ENCODE measurements at regions not wholly inside any gene's neighbourhood (a gene's known extent, or its start where the extent isn't known, plus 50 kb on each side); places are given as distances from the start of the nearest gene placed in this dataset.

- TF ChIP-seq CTCF (IDR thresholded peaks at IDR 0.05), result no peak
- no peak for TF ChIP-seq POLR2A (IDR thresholded peaks at IDR 0.05)
Measured at GRCh38 chr6:169153401-169153800, 100.2 kb downstream of the THBS2 start.
